GM18507 (cell line): ENCODE measurements at regions not wholly inside any gene's neighbourhood (a gene's known extent, or its start where the extent isn't known, plus 50 kb on each side); places are given as distances from the start of the nearest gene placed in this dataset.
"Not testable (repeated sequence)": the region's sequence is repeated elsewhere in the genome, so short reads cannot be mapped to it uniquely, and the experiment has no call there.

Experiments
- DNase-seq: peaks from one replicate; pipeline ENCODE4 v3.0.0; 2011; ENCODE audit warnings: low read depth; ENCODE audit not compliant: insufficient read length; ENCODE audit errors: extremely low spot score
- FAIRE-seq: peaks from 2 replicates; lab custom pipeline; 2011; peaks lifted over from hg19 to GRCh38; lab: Jason Lieb, UNC

- FAIRE-seq (no peak), DNase-seq (no peak)
Measured at GRCh38 chr21:36207577-36208320, 51.1 kb downstream of the DOP1B start.

- FAIRE-seq = no peak
- DNase-seq = no peak
Measured at GRCh38 chr21:36208326-36209013, 51.8 kb downstream of the DOP1B start.

GRCh38 chr21:36209626-36210171 lies 53.1 kb downstream of the DOP1B start:
- peak; percentile 62 for FAIRE-seq
- DNase-seq = no peak

GRCh38 chr21:36210779-36211659 lies 54.4 kb downstream of the DOP1B start:
- DNase-seq (no peak), FAIRE-seq (no peak)

GRCh38 chr21:36211660-36212512 lies 55.3 kb downstream of the DOP1B start:
- no peak for DNase-seq
- FAIRE-seq = no peak

GRCh38 chr21:36212513-36212780 lies 55.8 kb downstream of the DOP1B start:
- no peak for DNase-seq
- no peak for FAIRE-seq

GRCh38 chr21:36214561-36214960 lies 57.9 kb downstream of the DOP1B start:
- FAIRE-seq (no peak), DNase-seq (no peak)

GRCh38 chr21:36217743-36218142 lies 61.1 kb downstream of the DOP1B start:
- FAIRE-seq (no peak), DNase-seq (no peak)

GRCh38 chr21:36218691-36219090 lies 62.1 kb downstream of the DOP1B start:
- no peak for DNase-seq
- FAIRE-seq = no peak

GRCh38 chr21:36223451-36223850 lies 66.8 kb downstream of the DOP1B start:
- FAIRE-seq (no peak), DNase-seq (no peak)

- DNase-seq (no peak), FAIRE-seq (no peak)
Measured at GRCh38 chr21:36229181-36229580, 72.6 kb downstream of the DOP1B start.

- FAIRE-seq = not testable (repeated sequence)
Measured at GRCh38 chr21:36231444-36231843, 74.8 kb downstream of the DOP1B start.

GRCh38 chr21:36232641-36233040 lies 76.0 kb downstream of the DOP1B start:
- FAIRE-seq = no peak
- no peak for DNase-seq

More at GRCh38 chr21:36231444-36231843, 74.8 kb downstream of the DOP1B start:
- not testable (repeated sequence) for DNase-seq

GRCh38 chr21:36235058-36235582 lies 78.5 kb downstream of the DOP1B start:
- FAIRE-seq = no peak
- no peak for DNase-seq

- DNase-seq = no peak
- no peak for FAIRE-seq
Measured at GRCh38 chr21:36236052-36236730, 79.6 kb downstream of the DOP1B start.

- no peak for FAIRE-seq
- no peak for DNase-seq
Measured at GRCh38 chr21:36237441-36237840, 80.8 kb downstream of the DOP1B start.

GRCh38 chr21:36239585-36239984 lies 80.4 kb upstream of the MORC3 start:
- FAIRE-seq = no peak

GRCh38 chr21:36241717-36242116 lies 78.3 kb upstream of the MORC3 start:
- DNase-seq (no peak), FAIRE-seq (no peak)

More at GRCh38 chr21:36239585-36239984, 80.4 kb upstream of the MORC3 start:
- no peak for DNase-seq
